ENCODE measurements at regions not wholly inside any gene's neighbourhood (a gene's known extent, or its start where the extent isn't known, plus 50 kb on each side); places are given as distances from the start of the nearest gene placed in this dataset.

- no peak for ATAC-seq
- Mint-ChIP-seq H3K36me3 (no peaks in the 10 kb centered on the region), H3K9me3 (peaks cover 0 to 6% of the 10 kb centered on the region in 2 donors), H3K27ac (no peak overlapping the region)
- no peak for DNase-seq (ENCODE audit: low spot score in 2 of 2)
Observed at GRCh38 chr19:29442910-29443309, 82.9 kb upstream of the VSTM2B start.

- DNase-seq (ENCODE audit: low spot score in 2 of 2), result no peak
- Mint-ChIP-seq H3K27ac (no peak overlapping the region), H3K36me3 (no peaks in the 10 kb centered on the region), H3K9me3 (peaks cover 0 to 6% of the 10 kb centered on the region in 2 donors)
- ATAC-seq, result no peak
Observed at GRCh38 chr19:29445246-29445645, 80.5 kb upstream of the VSTM2B start.

- no peak for DNase-seq (ENCODE audit: low spot score in 2 of 2)
- peaks cover 0 to 6% of the 10 kb centered on the region in 2 donors for H3K9me3 Mint-ChIP-seq
- no peaks in the 10 kb centered on the region for H3K36me3 Mint-ChIP-seq
- H3K27ac Mint-ChIP-seq, result peak overlapping the region in 1 of 2 donors; percentile 44
- no peak for ATAC-seq
Observed at GRCh38 chr19:29446361-29446760, 79.4 kb upstream of the VSTM2B start.

GRCh38 chr19:29448046-29448445 lies 77.7 kb upstream of the VSTM2B start:
- DNase-seq (ENCODE audit: low spot score in 2 of 2), result no peak
- Mint-ChIP-seq H3K36me3 (no peaks in the 10 kb centered on the region), H3K9me3 (peaks cover 0 to 6% of the 10 kb centered on the region in 2 donors), H3K27ac (no peak overlapping the region)
- no peak for ATAC-seq

GRCh38 chr19:29449371-29449770 lies 76.4 kb upstream of the VSTM2B start:
- no peak for ATAC-seq
- Mint-ChIP-seq H3K27ac (no peak overlapping the region), H3K9me3 (peaks cover 0 to 5% of the 10 kb centered on the region in 2 donors)

GRCh38 chr19:29450306-29450705 lies 75.5 kb upstream of the VSTM2B start:
- Mint-ChIP-seq H3K36me3 (no peaks in the 10 kb centered on the region), H3K9me3 (no peaks in the 10 kb centered on the region), H3K27ac (no peak overlapping the region)
- DNase-seq (ENCODE audit: low spot score in 2 of 2), result no peak
- ATAC-seq, result no peak

More at GRCh38 chr19:29449371-29449770, 76.4 kb upstream of the VSTM2B start:
- no peaks in the 10 kb centered on the region for H3K36me3 Mint-ChIP-seq
- DNase-seq (ENCODE audit: low spot score in 2 of 2), result no peak

- DNase-seq (ENCODE audit: low spot score in 2 of 2) (no peak), ATAC-seq (no peak)
- Mint-ChIP-seq H3K9me3 (no peaks in the 10 kb centered on the region), H3K36me3 (no peaks in the 10 kb centered on the region), H3K27ac (no peak overlapping the region)
Observed at GRCh38 chr19:29450812-29451211, 75.0 kb upstream of the VSTM2B start.

GRCh38 chr19:29454109-29454508 lies 71.7 kb upstream of the VSTM2B start:
- H3K36me3 Mint-ChIP-seq, result peaks cover 0 to 4% of the 10 kb centered on the region in 2 donors
- no peak overlapping the region for H3K27ac Mint-ChIP-seq
- no peak for ATAC-seq
- DNase-seq (ENCODE audit: low spot score in 2 of 2), result no peak
- peaks cover 10 to 21% of the 10 kb centered on the region in 2 donors for H3K9me3 Mint-ChIP-seq

- no peak for DNase-seq (ENCODE audit: low spot score in 2 of 2)
- peaks cover 0 to 4% of the 10 kb centered on the region in 2 donors for H3K36me3 Mint-ChIP-seq
- H3K9me3 Mint-ChIP-seq, result peaks cover 10 to 21% of the 10 kb centered on the region in 2 donors
Observed at GRCh38 chr19:29457413-29457812, 68.4 kb upstream of the VSTM2B start.

GRCh38 chr19:29467824-29468401 lies 57.9 kb upstream of the VSTM2B start:
- no peaks in the 10 kb centered on the region for H3K36me3 Mint-ChIP-seq
- peak in 1 of 2 donors; percentile 13 for DNase-seq (ENCODE audit: low spot score in 2 of 2)
- peak in 1 of 2 donors; percentile 66 for ATAC-seq
- H3K27ac Mint-ChIP-seq, result no peak overlapping the region
- H3K9me3 Mint-ChIP-seq, result no peaks in the 10 kb centered on the region

More at GRCh38 chr19:29457413-29457812, 68.4 kb upstream of the VSTM2B start:
- ATAC-seq, result no peak
- no peak overlapping the region for H3K27ac Mint-ChIP-seq

- Mint-ChIP-seq H3K36me3 (peaks cover 4 to 6% of the 10 kb centered on the region in 2 donors), H3K27ac (no peak overlapping the region), H3K9me3 (peaks cover 0 to 3% of the 10 kb centered on the region in 2 donors)
- ATAC-seq (no peak), DNase-seq (ENCODE audit: low spot score in 2 of 2) (no peak)
Observed at GRCh38 chr19:29475469-29475868, 50.3 kb upstream of the VSTM2B start.
